Inflammatory macrophage (primary cell): ENCODE measurements at regions not wholly inside any gene's neighbourhood (a gene's known extent, or its start where the extent isn't known, plus 50 kb on each side); places are given as distances from the start of the nearest gene placed in this dataset.

ENCODE experiments used
- DNase-seq, 2 donors: peaks; one replicate each; pipeline ENCODE4 v3.0.0-alpha.2; 2020 to 2022

DNA sequence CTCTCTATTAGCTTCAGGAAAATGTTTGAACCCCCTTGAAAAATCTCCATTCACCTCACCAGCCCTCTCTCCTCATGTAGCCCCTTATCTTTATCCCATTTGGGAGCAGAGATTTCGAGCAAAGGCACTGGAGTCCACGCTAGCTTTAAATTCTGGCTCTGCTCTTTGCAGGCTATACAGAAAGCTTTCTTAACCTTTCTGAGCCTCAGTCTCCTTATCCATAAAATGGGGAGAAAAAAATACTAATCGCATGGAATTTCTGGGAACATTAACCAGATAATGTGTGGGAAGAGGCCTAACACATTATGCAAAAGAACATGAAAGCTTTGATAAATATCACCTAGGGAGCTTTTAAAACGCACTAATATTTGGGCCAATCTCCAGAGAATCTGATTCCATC is 476.3 kb upstream of the CDH5 start:
- DNase-seq, result no peak

DNA sequence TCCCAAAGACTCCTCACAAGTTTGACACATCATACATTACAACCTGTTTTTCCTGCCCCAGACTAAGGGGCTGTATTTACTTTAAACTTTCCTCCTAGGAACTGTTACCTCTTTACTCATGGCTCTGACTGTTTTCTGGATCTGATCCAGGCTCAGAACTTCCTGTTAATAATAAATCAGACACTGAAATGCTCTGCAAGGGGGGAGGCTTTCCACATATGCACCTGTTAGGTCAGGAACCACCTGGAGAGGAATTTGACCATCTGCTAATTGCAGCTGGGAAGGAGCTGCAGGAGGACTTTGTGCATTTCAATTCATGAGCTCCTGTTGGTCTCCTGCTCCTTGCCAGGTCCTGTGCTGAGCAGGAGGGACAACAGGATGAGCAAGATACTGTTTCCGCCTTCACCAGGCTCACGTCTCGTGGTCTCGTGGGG is 476.9 kb upstream of the CDH5 start:
- no peak for DNase-seq

DNA sequence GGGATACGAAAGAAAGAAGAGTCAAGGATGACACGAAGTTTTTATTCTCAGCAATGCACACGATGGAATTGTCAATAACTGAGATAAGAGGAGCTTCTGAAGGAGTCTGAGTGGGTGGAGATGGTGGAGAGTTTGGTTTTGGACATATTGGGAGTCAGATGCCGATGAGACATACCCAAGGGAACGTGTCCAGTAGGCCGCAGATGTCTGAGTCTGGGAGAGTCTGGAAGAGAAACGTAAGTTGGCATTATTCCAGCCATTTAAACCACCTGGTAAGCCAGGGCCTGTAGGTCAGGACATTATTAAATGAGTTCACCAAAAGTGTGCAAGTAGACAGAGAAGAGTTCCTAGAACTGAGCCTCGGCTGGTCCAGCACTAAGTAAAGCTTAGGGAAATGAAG is 478.3 kb upstream of the CDH5 start:
- DNase-seq, result no peak

DNA sequence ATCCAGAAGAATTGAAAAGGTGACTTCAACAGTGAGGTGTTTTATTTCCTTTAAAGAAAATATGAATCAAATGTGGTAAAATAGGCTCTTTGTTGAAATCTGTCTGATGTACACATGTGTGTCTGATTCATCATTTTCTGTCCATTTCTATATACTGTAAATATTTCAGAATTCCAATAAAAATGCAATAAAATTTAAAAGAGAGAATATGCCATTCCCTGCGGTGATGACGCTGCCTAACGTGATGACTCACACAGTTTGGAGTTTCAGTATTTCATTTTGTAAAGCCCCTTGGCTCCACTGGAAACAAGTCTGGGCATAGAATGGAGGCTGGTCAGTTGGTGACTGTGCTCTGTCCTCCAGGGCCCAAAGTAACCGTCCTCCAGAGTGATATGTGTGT is 482.5 kb upstream of the CDH5 start:
- no peak for DNase-seq

DNA sequence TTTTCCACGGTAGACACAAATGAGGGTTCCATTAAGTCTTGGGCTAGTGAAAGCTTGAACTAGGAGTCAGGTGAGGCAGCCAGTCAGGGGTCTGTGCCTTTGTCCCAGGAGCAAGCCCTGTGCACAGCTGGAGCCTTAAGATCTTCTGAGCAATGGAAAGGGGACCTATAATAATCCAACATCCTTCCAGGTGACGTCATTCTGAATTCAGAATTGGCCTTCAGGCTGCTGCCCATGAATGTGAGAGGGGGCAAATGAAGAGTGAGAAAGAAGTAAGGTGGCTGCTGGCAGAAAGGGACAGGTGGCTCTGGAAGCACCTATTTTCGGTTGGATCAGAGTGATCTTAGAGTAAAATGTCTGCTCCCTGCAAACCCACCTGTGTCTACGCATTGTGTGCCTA is 488.1 kb upstream of the CDH5 start:
- DNase-seq, result no peak

DNA sequence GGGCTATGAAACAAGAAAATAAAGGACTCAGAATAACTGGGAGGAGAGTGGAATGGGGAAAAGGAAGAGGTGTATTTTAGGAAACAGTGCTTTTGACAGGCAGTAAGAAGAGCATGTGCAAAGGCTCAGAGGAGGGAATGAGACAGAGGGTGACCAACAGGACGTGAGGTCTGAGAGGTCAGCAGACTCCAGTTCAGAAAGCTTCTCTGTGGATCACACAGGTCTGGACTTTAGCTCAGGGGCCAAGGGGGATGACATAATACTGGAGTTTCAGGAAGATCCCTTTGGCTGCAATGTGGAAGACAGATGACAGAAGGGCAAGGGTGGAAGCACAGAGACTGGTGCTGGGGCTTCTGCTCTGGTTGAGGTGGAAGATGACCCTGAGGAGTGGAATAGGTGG is 489.9 kb upstream of the CDH5 start:
- DNase-seq, result no peak

DNA sequence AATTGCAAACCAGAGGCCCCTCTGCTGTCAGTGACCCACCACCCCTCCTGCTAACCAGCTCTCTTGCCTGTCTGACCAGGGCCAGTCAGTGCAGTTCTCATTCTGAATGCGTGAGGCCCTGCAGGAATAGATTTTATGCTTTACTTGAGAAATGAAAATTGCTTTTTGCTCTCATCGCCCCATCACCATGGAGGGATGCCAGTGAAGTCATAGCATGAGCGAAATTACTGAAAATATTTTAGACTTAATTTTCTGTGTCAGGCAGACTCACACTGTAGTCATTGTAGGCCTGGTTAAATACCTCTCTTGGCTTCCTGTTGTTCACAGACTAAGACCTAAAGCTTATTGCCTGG is 490.5 kb upstream of the CDH5 start:
- DNase-seq, result no peak

DNA sequence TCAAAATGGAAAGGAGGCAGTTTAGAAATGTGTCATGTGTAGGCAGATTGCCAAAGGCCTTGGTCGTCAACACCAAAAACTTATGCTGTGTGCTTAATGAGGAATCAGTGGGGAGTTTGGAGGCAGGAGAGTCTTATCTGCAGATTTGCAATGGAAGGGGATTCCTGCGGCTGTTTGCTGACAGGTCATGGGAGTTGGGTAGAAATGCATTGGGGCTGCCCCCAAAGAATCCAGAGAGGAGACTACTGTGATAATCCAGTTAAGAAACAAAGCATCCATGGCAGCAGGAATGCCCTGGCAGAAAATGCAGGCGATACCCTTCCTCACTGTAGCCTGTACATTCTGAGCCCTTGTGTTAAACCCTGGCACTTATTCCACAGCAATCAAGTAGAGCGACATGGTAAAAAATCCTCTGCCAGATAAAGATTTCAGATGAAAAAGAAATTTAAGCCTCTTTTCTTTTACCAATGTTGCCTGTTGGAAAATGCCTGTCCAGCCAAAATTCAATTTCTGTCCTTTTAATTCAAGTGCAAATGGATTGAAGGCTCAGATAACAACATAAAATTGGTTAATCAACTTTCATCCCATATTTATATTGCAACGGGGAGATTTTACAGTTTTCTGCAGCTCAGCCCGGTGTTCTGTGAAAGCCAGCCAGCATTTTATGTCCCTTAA is 491.0 kb upstream of the CDH5 start:
- no peak for DNase-seq

DNA sequence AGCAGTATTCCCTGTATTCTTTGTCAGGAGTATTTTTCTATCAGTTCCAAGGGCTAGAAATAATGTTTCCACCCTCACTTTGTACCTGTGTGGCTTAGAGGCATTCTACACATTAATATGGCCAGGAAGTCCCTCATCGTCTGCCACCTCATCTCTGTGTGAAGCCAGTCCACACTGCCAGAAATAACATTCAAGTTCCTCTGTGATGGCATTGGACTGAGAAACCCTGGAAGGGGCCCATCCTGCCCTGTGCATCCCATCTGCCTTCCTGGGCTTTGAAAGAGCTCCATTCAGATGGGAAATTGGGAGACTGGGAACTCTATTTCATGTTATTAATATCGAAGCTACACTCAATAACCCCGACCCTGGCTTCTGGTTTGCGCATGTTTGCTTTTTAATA is 497.2 kb upstream of the CDH5 start:
- DNase-seq, result no peak

DNA sequence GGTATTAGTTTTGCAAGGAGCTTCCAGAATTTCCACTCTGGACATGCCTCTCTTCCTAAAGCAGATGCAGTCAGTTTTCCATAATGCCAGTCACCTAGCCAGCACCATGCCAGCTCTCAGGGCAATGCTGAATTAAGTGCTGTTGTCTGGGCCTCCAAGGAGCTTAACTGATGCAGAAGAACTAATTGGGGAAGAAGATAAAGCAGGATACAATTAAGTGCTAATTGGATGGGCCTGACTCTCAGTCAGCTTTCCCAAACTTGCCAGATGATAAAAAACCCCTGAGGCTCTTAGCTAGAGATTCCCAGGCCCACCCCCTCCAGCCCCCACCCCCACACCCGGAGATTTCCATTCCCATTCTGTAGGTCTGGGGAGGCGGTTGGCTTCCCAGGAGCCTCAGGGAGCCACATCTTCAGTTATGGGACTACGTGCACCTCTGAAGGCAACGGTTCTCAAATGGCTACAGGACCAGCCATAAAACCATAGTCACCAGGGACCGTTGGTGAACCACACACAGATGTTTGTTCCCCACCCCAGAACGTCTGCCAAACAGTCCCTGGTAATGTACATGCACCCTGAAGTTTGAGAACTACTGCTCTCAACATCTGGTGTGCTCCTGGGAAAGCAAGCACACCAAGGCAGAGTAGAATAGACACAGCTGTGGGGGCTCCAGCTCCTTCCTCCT is 499.1 kb upstream of the CDH5 start:
- no peak for DNase-seq

DNA sequence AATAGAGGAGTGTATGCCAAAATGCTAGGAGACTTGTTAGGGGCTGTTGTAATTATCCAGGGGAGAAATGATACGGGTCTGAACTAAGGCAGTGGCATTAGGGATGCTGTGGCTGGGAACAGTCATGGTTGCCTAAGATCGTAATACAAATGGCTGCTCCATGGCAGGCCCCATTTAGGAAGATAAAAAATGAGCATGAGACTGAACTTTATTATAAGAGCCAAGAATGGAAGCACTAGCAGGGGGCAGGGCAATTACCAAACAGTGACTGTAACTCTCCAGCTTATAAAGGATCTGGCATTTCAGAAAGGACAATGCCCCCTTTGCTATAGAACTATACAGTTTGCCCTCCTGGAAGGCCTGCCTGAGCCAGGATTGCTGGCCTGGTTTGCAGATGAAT is 503.3 kb upstream of the CDH5 start:
- no peak for DNase-seq

DNA sequence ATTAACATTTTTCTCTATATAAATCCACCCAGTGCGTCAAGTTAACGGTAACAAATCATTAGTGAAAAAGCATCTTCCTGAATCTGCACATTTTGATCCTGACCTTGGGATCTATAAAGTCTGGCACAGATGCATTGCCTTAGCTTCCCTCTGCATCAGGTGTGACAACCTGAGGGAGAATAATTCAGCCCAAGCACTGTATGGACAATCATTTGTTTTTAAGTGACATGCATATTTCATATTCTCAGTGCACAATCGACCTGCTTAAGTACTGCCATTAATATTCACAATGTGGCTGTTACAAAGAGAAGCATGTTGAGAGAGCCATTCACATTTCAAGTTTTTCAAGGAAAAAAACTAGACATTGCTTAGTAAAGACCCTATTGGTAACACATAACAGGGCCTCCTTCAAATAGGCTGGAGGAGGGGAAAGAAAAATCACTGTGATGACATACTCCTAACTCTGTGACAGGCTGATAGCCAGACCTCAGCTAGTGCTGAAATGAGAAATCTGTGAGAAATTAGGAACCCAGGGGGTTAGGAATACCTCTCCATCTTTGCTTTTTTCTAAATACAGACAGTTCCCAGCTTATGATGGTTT is 505.3 kb upstream of the CDH5 start:
- DNase-seq, result no peak

DNA sequence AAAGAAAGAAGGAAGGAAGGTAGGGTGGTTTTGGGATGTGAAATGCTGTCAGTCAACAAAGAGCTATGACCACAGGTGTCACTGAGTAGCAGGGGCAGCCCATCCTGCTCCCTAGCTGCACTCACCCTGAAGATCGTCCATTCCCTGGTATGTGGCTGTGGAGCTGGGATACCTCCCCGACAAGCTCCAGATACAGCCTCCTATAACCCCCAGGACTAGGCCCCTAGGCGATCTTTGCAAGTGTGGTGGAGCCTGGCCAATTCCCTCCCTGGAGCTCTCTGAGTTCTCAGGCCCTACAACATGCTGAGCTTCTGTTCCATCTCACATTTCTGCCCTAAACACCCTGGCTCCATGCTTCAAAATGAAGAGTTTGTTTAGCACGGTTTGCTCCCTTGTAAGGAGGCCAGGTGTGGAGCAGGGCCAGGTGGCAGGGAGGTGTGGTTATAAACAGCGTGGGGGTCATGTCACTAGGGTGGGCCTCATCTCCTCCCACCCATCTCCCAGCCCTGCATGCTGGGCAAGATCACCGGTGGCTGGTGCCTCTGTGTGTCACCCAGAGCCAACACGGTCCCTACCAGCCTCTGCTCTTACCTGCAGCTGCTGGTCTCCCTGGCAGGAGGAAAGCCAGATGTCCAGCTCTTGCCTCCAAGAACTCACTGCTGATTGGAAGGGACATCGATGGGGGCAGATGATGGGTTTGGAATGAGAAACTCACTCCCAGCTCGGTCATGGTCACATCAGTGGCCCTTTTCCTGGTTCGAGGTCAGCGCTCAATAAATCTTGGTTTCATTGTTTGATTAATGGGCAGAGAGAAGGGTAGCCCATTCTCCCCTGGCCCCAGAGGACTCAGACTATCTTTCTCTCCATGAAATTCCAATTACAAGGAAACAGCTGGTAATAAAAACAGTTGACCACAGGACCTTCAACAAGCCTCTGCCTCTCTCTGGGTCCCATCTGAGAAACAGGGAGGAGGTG is 511.0 kb upstream of the CDH5 start:
- no peak for DNase-seq

DNA sequence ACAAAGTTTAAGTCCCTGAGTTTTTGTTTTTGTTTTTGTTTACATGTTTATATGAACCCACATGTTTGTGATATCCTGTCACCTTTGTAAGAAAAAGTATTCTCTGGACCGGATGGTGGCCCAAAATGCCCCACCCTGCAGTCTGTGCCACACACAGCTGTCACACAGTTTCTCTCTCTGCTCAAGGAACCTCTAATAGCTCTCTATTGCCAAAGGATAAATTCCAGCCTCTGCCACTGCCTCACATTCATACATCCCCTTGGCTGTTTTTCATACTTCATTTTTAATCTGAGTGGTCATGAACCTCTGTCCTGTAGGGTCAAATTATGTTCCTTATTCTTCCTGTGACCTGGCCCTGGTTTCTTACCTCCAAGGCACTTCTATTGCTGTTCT is 520.3 kb upstream of the CDH5 start:
- no peak for DNase-seq

DNA sequence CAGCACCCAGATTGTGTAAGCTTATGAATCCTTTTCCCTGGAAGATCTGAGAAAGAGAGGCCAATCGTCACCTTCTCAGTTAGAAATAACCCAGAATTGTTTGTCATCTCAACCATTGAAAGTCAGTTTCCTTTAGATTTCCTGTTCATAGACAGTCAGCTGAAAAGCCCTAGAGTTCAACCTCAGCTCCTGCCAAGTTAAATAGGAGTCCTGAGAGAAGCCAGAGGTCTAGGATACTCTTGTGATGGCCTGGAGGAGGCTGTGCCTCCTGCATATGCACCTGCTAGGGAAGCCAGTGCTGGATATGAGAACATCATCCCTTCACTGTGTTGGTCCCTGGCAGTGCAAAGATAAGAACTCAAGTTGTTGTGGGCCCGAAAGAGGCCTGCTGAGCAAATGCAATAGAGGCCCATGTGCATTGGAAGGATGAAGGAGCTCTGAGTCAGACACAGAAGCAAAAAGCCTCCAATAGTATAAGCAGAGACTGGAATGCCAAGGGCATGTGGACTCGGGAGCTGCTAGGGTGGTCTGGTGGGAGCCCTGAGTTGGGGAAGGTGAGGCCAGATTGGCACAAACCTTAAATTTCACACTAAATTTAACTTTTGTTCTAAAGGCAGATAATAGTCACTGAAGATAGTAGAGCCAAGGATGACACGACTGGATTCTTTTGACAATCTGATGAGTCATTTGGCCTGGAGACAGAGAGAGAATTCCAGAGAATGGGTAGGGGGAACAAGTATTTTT is 520.9 kb upstream of the CDH5 start:
- no peak for DNase-seq

DNA sequence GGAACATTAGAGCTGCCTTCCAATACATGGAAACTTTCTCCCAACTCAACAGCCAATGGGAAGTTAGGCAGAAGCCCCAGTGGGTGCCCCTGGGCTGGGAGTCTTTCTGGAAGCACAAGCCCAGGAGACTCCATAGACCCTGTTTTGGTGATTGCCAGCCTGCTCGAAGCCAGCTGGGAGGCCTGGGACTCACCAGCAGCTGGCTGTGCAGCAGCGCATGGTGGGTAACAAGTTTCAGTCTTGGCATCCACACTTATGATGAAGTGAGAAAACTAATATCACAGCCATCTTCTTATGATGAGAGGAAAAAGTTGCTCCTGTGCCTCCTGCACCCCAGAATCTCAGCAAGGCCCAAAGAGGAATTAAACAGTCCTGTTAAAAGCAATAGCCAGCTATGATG is 522.5 kb upstream of the CDH5 start:
- no peak for DNase-seq

DNA sequence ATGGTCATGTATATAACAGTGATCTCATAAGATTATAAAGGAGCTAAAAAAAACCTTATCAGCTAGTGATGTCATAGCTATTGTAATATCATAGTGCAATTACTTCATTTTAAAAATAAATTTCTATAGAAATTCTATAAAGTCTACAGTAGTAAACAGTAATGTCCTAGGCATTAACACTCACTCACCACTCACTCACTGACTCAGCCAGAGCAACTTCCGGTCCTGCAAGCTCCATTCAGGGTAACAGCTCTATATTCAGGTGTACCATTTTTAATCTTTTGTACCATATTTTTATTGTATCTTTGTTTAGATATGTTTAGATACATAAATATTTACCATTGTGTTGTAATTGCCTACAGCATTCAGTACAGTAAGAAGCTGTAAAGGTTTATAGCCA is 524.4 kb upstream of the CDH5 start:
- no peak for DNase-seq

DNA sequence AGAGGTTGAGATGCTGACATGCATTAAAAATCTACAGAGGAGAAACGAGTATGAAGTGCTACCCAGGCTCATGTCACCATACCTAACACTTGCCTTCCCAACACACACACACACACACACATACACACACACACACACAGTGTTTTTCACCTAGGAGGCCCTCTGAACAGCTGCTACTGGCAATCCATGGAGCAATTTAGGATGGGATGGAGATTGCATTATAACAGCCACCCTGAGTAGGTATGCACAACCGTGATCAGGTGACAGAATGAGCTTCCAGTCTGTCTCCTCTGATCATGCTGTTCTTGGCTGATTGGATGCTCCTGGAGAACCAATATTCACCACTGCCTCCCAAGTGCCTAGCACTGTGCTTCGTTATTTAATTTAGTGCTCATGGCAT is 528.5 kb upstream of the CDH5 start:
- no peak for DNase-seq

DNA sequence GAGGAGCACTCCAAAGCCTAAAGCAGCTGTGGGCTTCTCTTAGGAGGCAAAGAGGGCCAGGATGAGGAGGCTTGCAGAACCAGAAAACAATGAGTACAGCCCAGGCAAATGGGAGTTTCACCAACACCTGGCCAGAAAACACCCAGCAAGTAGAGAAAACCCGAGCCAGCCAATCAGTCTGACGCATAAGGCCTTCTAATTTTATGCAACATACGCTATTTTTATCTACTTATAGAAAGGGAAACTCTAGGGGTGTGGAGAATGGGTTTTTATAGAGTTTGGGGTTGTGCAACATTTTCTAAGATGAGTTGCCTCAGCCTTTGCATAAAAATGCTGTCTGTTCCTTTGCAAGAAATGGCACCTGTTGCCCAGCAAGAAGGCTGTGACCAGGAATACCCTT is 529.0 kb upstream of the CDH5 start:
- no peak for DNase-seq

DNA sequence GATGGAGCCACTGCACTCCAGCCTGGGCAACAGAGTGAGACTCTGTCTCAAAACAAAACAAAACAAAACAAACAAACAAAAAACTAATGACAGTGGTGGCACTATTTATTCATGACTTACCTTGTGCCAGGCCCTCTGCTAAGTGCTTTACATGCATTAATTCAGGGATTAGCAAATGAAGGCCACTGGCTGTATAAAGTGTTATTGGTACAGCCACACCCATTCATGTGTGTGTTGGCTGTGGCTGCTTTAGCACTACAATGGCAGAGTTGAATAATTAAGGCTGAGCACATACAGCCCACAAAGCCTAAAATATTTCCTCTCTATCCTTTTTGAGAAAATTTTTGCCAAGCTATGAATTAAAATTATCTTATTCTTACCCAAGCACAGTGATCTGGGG is 531.8 kb upstream of the CDH5 start:
- DNase-seq, result no peak

DNA sequence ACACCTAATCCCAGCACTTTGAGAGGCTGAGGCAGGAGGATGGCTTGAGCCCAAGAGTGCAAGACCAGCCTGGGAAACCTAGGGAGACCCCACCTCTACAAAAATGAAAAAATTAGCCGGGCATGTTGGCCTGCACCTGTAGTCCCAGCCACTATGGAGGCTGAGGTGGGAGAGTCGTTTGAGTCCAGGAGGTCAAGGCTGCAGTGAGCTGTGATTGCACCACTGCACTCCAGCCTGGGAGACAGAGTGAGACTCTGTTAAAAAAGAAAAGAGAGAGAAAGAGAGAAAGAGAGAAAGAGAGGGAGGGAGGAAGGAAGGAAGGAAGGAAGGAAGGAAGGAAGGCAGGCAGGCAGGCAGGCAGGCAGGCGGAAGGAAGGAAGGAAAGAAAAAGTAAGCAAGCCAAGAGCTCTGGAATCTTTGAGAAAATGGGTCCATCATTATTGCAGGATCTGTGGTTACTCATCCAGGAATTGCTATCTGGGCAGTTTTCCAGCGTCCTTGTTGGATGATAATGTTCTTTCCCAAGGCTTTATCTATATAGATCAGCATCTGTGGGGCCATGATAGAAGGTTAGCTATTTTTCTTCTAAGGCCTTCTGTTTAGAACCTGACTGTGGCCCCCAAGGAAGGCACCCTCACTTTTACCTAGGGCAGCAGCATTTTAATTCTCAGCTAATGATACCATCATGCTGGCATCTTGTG is 533.2 kb upstream of the CDH5 start:
- DNase-seq, result no peak

DNA sequence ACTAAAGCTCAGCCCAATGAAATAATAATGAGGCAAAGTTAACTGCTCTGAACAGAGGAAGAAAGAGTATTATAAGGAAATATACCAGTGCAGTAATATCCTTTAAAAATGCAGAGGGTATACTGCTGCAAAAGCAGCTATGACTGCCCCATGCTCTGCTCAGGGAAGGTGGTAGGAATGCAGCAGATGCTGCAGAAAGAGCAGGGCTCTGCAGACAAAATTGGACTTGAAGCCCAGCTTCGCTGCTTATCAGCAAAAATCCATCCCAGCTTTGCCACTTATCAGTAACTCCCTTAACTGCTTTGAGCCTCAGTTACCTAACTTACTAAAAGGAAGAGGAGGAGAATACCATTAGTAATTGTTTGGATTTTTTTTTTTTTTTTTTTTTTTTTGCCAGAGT is 533.8 kb upstream of the CDH5 start:
- no peak for DNase-seq
